Mesothelial cell of epicardium (in vitro differentiated cells): ENCODE measurements at regions not wholly inside any gene's neighbourhood (a gene's known extent, or its start where the extent isn't known, plus 50 kb on each side); places are given as distances from the start of the nearest gene placed in this dataset.
"Not testable (repeated sequence)": the region's sequence is repeated elsewhere in the genome, so short reads cannot be mapped to it uniquely, and the experiment has no call there.

Experiments used
- DNase-seq, 2 experiments: peaks; one replicate each; pipeline ENCODE4 v3.0.0; 2021; ENCODE audit warnings: low spot score in 2 of 2; ENCODE audit not compliant: unreplicated experiment in 2 of 2
- H3K27ac Mint-ChIP-seq: 2 replicates; pipeline ENCODE4 v1.8.0; 2021; ENCODE audit warnings: mixed read lengths
- H3K27me3 Mint-ChIP-seq: 2 replicates; pipeline ENCODE4 v1.8.0; 2021; ENCODE audit warnings: low read depth, mixed read lengths
- H3K36me3 Mint-ChIP-seq: 2 replicates; pipeline ENCODE4 v1.8.0; 2021; ENCODE audit warnings: mixed read lengths
- H3K4me1 Mint-ChIP-seq: 2 replicates; pipeline ENCODE4 v1.8.0; 2021; ENCODE audit warnings: mixed read lengths
- H3K4me3 Mint-ChIP-seq: 2 replicates; pipeline ENCODE4 v1.8.0; 2021; ENCODE audit warnings: mild to moderate bottlenecking, moderate library complexity, mixed read lengths
- H3K9me3 Mint-ChIP-seq: 2 replicates; pipeline ENCODE4 v1.8.0; 2021; ENCODE audit warnings: mixed read lengths
- TF ChIP-seq, protein P1 (sequence below): fragments of 200-600 bp; sonication (generic); IDR thresholded peaks from one replicate; pipeline ENCODE4 v1.5.0; 2021; ENCODE audit warnings: antibody characterized with exemption; ENCODE audit not compliant: unreplicated experiment

DNA sequence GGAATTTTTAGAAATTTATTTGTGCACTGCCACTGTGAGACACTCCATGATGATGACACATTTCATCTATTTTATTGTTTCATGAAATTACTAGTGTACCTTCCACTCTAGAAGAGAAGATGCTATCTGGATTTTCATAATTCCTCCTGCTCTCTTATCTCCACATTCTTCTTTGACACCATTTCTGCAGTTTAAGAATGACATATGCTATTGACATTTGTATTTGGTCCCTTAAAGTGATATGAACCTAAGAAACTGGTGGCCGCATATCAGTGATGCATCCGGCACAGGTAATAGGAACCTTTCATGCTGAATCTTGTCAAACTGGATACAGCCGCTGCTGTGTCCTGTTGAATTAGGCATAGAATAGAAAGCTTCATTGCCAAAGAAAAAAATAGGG, 696.3 kb downstream of the TMEM121 start:
- Mint-ChIP-seq H3K4me1 (no peaks in the 10 kb centered on the region), H3K9me3 (peaks cover 82% of the 10 kb centered on the region), H3K36me3 (no peaks in the 10 kb centered on the region), H3K27me3 (no peaks in the 10 kb centered on the region), H3K27ac (no peak overlapping the region), H3K4me3 (no peak overlapping the region)
- no peak for DNase-seq
- TF ChIP-seq, protein P1, sequence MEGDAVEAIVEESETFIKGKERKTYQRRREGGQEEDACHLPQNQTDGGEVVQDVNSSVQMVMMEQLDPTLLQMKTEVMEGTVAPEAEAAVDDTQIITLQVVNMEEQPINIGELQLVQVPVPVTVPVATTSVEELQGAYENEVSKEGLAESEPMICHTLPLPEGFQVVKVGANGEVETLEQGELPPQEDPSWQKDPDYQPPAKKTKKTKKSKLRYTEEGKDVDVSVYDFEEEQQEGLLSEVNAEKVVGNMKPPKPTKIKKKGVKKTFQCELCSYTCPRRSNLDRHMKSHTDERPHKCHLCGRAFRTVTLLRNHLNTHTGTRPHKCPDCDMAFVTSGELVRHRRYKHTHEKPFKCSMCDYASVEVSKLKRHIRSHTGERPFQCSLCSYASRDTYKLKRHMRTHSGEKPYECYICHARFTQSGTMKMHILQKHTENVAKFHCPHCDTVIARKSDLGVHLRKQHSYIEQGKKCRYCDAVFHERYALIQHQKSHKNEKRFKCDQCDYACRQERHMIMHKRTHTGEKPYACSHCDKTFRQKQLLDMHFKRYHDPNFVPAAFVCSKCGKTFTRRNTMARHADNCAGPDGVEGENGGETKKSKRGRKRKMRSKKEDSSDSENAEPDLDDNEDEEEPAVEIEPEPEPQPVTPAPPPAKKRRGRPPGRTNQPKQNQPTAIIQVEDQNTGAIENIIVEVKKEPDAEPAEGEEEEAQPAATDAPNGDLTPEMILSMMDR: no peak

DNA sequence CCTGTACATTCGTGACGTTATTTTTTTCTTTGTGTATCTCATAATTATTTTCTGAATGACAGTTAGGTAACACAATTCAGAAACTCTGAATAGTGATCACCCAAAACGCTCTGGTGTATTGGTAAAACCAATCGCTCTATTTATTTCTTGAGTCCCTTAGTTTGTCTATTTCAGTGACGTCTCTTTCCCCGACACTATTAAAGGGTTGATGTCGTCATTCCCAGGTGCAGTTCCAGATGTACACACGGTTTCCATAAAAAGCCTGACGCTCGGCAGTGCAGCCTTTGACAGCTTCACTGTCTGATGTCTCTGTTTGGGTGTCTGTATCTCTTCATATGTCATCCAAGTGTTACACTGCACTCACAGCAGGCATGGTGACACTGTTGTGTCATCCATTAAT, 701.4 kb downstream of the TMEM121 start:
- TF ChIP-seq, protein P1: no peak
- Mint-ChIP-seq H3K4me1 (no peaks in the 10 kb centered on the region), H3K9me3 (peaks cover 70% of the 10 kb centered on the region), H3K36me3 (no peaks in the 10 kb centered on the region), H3K27me3 (no peaks in the 10 kb centered on the region), H3K27ac (no peak overlapping the region), H3K4me3 (no peak overlapping the region)
- no peak for DNase-seq

GRCh38 chr14:106228541-106229158, 702.3 kb downstream of the TMEM121 start:
- Mint-ChIP-seq H3K4me1 (no peaks in the 10 kb centered on the region), H3K27ac (no peak overlapping the region), H3K36me3 (no peaks in the 10 kb centered on the region), H3K9me3 (peaks cover 73% of the 10 kb centered on the region), H3K4me3 (no peak overlapping the region), H3K27me3 (no peaks in the 10 kb centered on the region)
- TF ChIP-seq, protein P1: no peak
- DNase-seq: no peak

- Mint-ChIP-seq H3K27me3 (no peaks in the 10 kb centered on the region), H3K4me3 (no peak overlapping the region), H3K9me3 (peaks cover 67% of the 10 kb centered on the region), H3K4me1 (no peaks in the 10 kb centered on the region), H3K36me3 (no peaks in the 10 kb centered on the region), H3K27ac (no peak overlapping the region)
- TF ChIP-seq, protein P1: no peak
- DNase-seq: no peak
These were observed 703.7 kb downstream of the TMEM121 start for GRCh38 chr14:106230071-106230470.

DNA sequence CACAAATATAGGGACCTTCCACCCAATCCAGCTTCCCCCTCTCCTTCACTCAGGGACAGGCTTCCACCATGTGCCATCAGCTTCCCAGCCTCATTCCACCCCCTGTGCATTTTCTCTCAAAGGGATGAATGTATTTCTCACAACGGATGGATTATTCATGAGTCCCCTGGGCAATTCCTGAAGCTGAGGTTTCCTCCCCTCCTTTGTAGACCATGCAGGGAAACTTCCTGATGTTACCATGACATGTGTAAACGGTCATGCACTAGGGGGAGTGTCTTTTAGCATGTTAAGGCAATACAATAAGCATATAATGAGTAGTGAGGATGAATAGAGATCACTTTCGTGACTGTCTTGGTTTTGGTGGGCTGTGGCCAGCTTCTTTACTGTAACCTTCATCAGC, 706.8 kb downstream of the TMEM121 start:
- H3K27me3 Mint-ChIP-seq: not testable (repeated sequence)
- H3K9me3 Mint-ChIP-seq: peaks cover 67% of the 10 kb centered on the region

DNA sequence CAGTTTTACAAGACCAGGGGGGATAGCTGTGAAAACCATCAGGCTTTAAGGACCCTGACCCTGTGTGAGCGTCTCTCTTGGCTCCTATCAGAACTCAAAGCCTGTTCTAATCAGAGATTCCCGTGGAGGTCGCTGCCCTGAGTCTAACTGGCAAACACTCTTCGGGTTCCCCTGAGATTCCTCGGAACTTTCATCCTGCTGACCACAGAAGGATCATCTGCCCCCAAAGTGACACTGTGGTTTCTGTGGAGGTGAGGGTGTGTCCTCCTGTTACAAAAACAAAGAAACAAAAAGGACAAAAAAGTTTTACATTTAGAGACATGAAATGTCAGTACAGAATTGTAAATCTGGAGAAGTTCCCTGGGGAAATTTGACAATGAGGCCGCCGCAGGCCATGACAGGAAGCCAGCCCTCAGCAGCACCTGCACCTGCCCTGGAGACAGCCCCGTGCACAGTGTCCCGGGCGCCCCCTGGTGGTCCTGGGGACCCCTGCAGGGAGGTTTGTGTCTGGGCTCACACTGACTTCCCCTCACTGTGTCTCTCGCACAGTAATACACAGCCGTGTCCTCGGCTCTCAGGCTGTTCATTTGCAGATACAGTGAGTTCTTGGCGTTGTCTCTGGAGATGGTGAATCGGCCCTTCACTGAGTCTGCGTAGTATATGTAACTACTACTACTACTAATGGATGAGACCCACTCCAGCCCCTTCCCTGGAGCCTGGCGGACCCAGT, 708.3 kb downstream of the TMEM121 start:
- peaks cover 69% of the 10 kb centered on the region for H3K9me3 Mint-ChIP-seq
- not testable (repeated sequence) for DNase-seq, H3K4me3 Mint-ChIP-seq, H3K27me3 Mint-ChIP-seq, H3K27ac Mint-ChIP-seq, H3K36me3 Mint-ChIP-seq, H3K4me1 Mint-ChIP-seq

More for the DNA sequence above, 706.8 kb downstream of the TMEM121 start:
- not testable (repeated sequence) for DNase-seq, H3K27ac Mint-ChIP-seq, H3K4me3 Mint-ChIP-seq, H3K4me1 Mint-ChIP-seq, H3K36me3 Mint-ChIP-seq
